Fibroblast of villous mesenchyme (primary cell): ENCODE measurements at regions not wholly inside any gene's neighbourhood (a gene's known extent, or its start where the extent isn't known, plus 50 kb on each side); places are given as distances from the start of the nearest gene placed in this dataset.
"Not testable (repeated sequence)": the region's sequence is repeated elsewhere in the genome, so short reads cannot be mapped to it uniquely, and the experiment has no call there.

Source experiments
- DNase-seq: peaks from one replicate; pipeline ENCODE4 v3.0.0-alpha.2; 2010; ENCODE audit warnings: low read depth
- H3K4me3 ChIP-seq: 2 replicates; pipeline ENCODE4 v1.5.1; 2011; ENCODE audit warnings: low read depth, mild to moderate bottlenecking, low read length
- CTCF ChIP-seq: IDR thresholded peaks from 2 replicates; pipeline ENCODE4 v1.5.1; 2012; ENCODE audit warnings: low read depth, mild to moderate bottlenecking, low read length; ENCODE audit not compliant: insufficient read depth

GRCh38 chr6:141878686-141879085 is 254.0 kb upstream of the GJE1 start:
- DNase-seq: no peak
- no peak for TF ChIP-seq CTCF
- H3K4me3 ChIP-seq: no peak overlapping the region

GRCh38 chr6:141877275-141877983 is 255.3 kb upstream of the GJE1 start:
- no peak overlapping the region for H3K4me3 ChIP-seq
- peak; percentile 40 for DNase-seq
- no peak for TF ChIP-seq CTCF

GRCh38 chr6:141874930-141875602 is 257.7 kb upstream of the GJE1 start:
- no peak overlapping the region for H3K4me3 ChIP-seq
- DNase-seq: peak; percentile 69
- no peak for TF ChIP-seq CTCF

GRCh38 chr6:141869509-141869908 is 263.2 kb upstream of the GJE1 start:
- DNase-seq, H3K4me3 ChIP-seq: not testable (repeated sequence)

- TF ChIP-seq CTCF: no peak
- H3K4me3 ChIP-seq: no peak overlapping the region
- no peak for DNase-seq
Measured at GRCh38 chr6:141867767-141868166, 265.0 kb upstream of the GJE1 start.

- H3K4me3 ChIP-seq: no peak overlapping the region
- TF ChIP-seq CTCF: no peak
- DNase-seq: no peak
Measured at GRCh38 chr6:141866731-141867497, 265.8 kb upstream of the GJE1 start.

- TF ChIP-seq CTCF: no peak
- no peak overlapping the region for H3K4me3 ChIP-seq
- DNase-seq: no peak
Measured at GRCh38 chr6:141851063-141851462, 281.7 kb upstream of the GJE1 start.
